GM21526 (cell line): ENCODE measurements at regions not wholly inside any gene's neighbourhood (a gene's known extent, or its start where the extent isn't known, plus 50 kb on each side); places are given as distances from the start of the nearest gene placed in this dataset.

Experiments
- ATAC-seq: cut with Tn5 transposase; IDR thresholded peaks from one replicate; pipeline ENCODE4 v1.9.1; 2021; ENCODE audit warnings: moderate library complexity; ENCODE audit not compliant: unreplicated experiment, low FRiP score

GRCh38 chr2:898319-898718, 52.3 kb upstream of the SNTG2 start:
- ATAC-seq: peak; percentile 55

DNA sequence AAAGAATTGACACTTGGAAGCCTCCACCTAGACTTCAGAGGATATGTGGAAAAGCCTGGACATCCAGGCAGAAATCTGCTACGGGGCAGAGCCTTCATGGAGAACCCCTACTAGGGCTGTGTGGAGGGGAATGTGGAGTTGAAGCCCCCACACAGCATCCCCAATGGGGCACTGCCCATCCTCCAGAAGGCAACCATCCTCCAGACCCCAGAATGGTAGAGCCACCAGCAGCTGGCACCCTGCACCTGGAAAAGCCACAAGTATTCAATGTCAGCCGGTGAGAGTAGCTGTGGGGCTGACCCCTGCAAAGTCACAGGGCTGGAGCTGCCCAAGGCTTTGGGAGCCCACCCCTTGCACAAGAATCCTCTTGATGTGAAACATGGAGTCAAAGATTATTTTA, 53.6 kb upstream of the SNTG2 start:
- ATAC-seq: no peak

- ATAC-seq: no peak
Measured at GRCh38 chr2:893311-893710, 57.3 kb upstream of the SNTG2 start.

DNA sequence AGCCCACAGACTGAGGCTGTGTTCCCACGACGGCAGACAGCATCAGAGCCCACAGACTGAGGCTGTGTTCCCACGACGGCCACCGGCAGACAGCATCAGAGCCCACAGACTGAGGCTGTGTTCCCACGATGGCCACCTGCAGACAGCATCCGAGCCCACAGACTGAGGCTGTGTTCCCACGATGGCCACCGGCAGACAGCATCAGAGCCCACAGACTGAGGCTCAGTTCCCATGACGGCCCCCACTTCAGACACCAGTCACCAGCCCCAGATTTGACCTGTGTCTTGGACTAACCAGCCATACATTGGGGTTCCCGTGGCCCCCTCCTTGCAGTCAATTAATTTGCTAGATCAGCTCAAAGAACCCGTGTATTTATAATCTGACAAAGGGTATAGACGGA, 57.8 kb upstream of the SNTG2 start:
- no peak for ATAC-seq

DNA sequence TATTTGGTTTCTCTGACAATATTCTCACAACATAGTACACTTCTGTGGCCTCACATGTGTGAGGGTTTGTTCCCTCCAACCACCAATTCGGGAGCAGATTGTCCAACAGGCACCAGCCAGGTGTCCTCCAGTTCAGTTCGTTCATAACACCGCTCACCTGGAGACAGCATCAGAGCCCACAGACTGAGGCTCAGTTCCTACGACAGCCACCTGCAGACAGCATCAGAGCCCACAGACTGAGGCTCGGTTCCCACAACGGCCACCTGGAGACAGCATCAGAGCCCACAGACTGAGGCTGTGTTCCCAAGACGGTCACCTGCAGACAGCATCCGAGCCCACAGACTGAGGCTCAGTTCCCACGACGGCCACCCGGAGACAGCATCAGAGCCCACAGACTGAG, 58.2 kb upstream of the SNTG2 start:
- ATAC-seq: no peak

- ATAC-seq: no peak
Measured at GRCh38 chr2:891734-892133, 58.9 kb upstream of the SNTG2 start.

DNA sequence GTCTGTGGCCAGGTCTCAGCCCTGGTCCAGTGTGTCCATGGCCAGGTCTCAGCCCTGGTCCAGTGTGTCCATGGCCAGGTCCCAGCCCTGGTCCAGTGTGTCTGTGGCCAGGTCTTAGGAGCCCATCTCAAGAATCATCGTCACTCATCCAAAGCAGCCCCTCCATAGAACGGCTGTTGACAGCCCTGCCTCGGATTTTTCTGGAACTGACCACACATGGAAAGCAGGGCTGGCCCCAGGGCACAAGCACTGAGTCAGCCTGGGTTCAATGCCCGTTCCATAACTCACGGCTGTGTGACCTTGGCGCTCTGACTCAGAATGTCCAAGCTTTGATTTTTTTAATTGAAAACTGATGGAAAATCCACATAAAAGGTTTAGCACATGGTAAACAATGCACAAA, 59.9 kb upstream of the SNTG2 start:
- ATAC-seq: no peak

DNA sequence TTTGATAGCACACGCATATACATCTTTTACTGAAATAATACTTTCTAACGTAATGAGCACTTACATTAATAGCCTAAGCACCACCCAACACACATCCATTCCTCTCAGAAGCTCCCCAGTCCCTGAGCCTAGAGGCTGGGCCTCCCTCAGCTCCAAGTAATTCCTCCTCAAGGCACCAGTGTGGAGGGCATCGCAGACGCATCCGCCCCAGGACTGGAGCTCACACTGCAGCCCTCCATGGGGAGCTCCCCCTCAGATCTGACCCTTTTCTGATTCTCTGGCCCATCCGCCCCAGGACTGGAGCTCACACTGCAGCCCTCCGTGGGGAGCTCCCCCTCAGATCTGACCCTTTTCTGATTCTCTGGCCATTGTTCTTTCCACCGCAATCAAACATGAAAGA, 60.4 kb upstream of the SNTG2 start:
- ATAC-seq: no peak

DNA sequence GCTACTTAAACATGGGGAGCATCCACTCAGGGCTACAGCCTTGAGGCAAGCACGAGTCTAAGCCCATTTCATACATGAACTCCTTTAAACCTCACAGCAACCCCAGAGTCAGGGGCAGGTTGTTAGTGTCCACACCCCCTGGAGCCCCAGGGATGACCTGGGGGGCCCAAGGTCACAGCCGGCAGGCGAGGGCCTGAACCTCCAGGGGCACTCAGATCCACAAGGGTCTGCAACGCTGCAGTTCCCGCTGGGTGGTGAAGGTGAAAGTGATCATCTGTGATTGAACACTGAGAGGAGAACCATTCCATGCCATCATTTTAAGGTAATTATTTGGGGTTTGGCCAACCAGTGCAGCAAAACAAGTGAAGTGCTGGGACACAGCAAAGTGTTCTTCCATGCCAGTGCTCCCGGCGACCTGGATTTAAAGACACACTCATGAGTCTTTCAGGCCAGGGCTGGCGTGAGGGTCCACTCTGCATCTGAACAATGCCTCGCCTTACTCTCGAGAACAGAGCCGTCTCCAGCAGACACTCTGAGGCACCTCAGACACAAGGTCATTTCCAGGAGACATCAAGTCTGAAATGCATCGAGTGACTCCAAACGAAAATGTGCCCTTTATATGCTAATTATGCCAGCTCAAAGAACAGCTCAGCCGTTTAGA, 61.6 kb upstream of the SNTG2 start:
- no peak for ATAC-seq

DNA sequence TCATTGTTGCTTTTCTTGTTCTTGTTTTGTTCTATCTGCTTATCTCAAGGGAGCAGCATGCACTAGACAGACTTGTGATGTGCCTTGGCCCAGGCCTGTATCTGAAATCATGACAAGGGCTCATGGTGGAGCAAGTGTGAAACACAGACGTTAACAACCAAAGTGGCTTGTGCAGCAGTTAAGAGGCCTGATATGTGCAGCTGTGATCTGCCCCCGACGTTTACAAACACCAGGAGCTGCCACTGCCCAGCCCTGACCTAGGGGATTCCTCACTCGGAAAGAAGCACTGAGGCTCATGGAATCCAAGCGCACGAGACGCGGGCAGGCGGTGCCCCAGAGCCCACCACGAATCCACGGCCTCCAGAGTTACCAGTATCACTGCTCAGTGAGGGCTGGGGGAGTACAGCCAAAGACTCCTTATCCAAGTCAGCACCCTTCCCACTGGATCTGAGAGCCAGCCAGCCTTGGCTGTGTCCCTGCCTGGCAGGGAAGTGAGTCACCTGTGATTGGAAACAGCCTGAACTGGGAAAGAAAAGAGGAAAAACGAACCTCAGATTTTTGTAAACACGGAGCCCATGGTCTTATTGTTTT, 62.3 kb upstream of the SNTG2 start:
- no peak for ATAC-seq

DNA sequence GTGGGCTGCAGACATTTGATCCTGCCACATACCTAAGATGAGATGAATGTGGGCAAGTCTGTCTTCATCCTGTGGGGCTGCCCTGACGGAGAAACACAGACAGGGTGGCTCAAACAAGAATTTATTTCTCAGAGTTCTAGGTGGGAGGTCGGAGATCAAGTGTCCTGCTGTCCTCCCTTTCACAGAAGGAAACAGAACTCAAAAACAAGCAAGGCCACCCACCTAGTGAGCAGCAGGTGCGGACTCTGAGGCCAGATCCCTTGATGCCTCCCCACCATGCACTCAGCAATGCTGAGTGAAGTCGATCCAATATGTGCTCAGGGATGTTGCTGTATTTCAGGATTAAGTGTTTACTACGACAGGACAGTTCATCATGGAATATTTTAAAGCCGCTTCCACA, 63.0 kb upstream of the SNTG2 start:
- ATAC-seq: no peak

GRCh38 chr2:886072-887022, 64.3 kb upstream of the SNTG2 start:
- ATAC-seq: no peak

- ATAC-seq: no peak
Measured at GRCh38 chr2:885230-886071, 65.2 kb upstream of the SNTG2 start.

DNA sequence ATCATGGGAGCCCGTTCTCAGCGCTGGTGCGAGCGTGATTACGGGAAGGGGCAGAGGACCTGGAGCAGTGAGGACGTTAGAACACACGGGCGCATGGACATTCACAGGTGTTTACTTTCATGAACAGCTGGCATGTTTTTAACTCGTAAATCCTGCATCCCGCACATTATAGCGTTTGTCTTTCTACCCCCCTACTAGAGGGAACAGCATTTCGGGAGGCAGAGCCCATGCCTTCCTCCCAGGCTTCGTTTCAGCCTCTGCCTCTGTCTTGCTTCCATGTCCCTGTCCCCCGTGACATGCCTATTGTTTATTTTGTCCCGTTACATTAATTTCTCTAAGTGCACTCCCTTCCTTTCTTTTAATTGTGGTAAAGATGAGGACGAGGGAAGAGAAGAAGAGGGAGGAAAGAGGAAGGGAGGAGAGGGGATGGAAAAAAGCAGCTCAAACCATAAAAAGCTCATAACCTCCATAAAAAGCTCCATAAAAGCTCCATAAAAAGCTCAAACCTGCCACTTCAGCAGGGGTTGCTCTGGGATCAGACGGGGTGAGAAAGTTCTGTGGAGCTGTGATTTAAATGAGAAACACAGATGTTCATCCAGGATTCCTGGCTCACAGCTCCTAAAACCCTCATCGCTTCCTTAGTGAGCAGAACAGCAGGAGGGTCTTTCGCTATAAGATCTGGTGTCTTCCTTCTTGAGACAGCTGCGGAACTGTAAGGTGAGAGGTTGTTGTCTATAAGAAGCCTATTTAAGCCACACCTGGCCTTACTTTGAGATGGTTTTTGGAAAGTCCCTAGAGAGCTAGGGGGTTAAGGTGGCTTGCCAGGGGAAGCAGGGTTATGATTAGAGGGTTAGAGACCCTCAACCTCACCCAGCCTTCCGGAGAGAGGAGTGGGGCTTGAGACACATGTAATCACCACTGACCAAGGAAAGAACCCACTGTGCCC, 66.6 kb upstream of the SNTG2 start:
- no peak for ATAC-seq

GRCh38 chr2:883260-883802, 67.3 kb upstream of the SNTG2 start:
- ATAC-seq: no peak

GRCh38 chr2:881204-881918, 69.3 kb upstream of the SNTG2 start:
- ATAC-seq: peak; percentile 72

- no peak for ATAC-seq
Measured at GRCh38 chr2:880201-880970, 70.3 kb upstream of the SNTG2 start.

GRCh38 chr2:879540-879939, 71.1 kb upstream of the SNTG2 start:
- no peak for ATAC-seq
